PC-9 (cell line): ENCODE measurements at regions not wholly inside any gene's neighbourhood (a gene's known extent, or its start where the extent isn't known, plus 50 kb on each side); places are given as distances from the start of the nearest gene placed in this dataset.

Source experiments
- BruUV-seq: library from RNA; stranded (reverse); fragments of 400-500 nt; replicated peaks from 2 replicates; lab custom pipeline; 2021; lab: Mats Ljungman, UMichigan
- CTCF ChIA-PET: fragments of 300-600 bp; sonication (Branson Sonifier 250); formaldehyde crosslinking; loops from one replicate; lab custom pipeline; 2022; ENCODE audit warnings: antibody characterized with exemption; lab: Charles Lee
- POLR2A ChIA-PET: fragments of 300-600 bp; sonication (Branson Sonifier 250); formaldehyde crosslinking; loops from one replicate; lab custom pipeline; 2022; ENCODE audit warnings: antibody characterized with exemption; ENCODE audit not compliant: unreplicated experiment; lab: Charles Lee
- DNase-seq, 2 experiments: peaks; one replicate each; pipeline versions ENCODE4 v3.0.0 to v3.0.0-alpha.2; 2015 to 2022; ENCODE audit warnings: mixed read lengths in 1 of 2
- H2AFZ ChIP-seq: fragments of 200-600 bp; sonication (generic); 2 replicates; pipeline ENCODE4 v1.8.1; 2017; ENCODE audit warnings: antibody characterized with exemption
- H3F3A ChIP-seq: fragments of 200-600 bp; sonication (generic); 2 replicates; pipeline ENCODE4 v1.8.1; 2017; ENCODE audit warnings: antibody characterized with exemption, mild to moderate bottlenecking, low read depth; ENCODE audit not compliant: insufficient read depth
- H3K27ac ChIP-seq: fragments of 200-600 bp; sonication (generic); 2 replicates; pipeline ENCODE4 v1.6.1; 2016; ENCODE audit warnings: mixed run types
- H3K27me3 ChIP-seq: fragments of 200-600 bp; sonication (generic); 2 replicates; pipeline ENCODE4 v1.6.1; 2016; ENCODE audit warnings: low read depth, mixed run types; ENCODE audit not compliant: insufficient read depth
- H3K36me3 ChIP-seq: fragments of 200-600 bp; sonication (generic); 2 replicates; pipeline ENCODE4 v1.6.1; 2016; ENCODE audit warnings: low read depth, mixed run types
- H3K4me1 ChIP-seq: fragments of 200-600 bp; sonication (generic); replicated peaks from 2 replicates; pipeline ENCODE4 v1.6.1; 2016; ENCODE audit warnings: mixed run types; ENCODE audit not compliant: insufficient read depth
- H3K4me2 ChIP-seq: fragments of 200-600 bp; sonication (generic); 2 replicates; pipeline ENCODE4 v1.6.1; 2017; ENCODE audit warnings: mixed run types
- H3K4me3 ChIP-seq: fragments of 200-600 bp; sonication (generic); 2 replicates; pipeline ENCODE4 v1.6.1; 2016; ENCODE audit warnings: mixed run types
- H3K79me2 ChIP-seq: fragments of 200-600 bp; sonication (generic); 2 replicates; pipeline ENCODE4 v1.6.1; 2017; ENCODE audit warnings: low read depth, mixed run types
- H3K9me2 ChIP-seq: fragments of 200-600 bp; sonication (generic); 2 replicates; pipeline ENCODE4 v1.8.1; 2017; ENCODE audit warnings: mild to moderate bottlenecking; ENCODE audit not compliant: insufficient read depth
- H3K9me3 ChIP-seq: fragments of 200-600 bp; sonication (generic); 2 replicates; pipeline ENCODE4 v1.8.1; 2016; ENCODE audit warnings: low read depth; ENCODE audit not compliant: insufficient read depth
- H4K20me1 ChIP-seq: fragments of 200-600 bp; sonication (generic); 2 replicates; pipeline ENCODE4 v1.8.1; 2017; ENCODE audit not compliant: insufficient read depth
- EZH2 ChIP-seq: fragments of 200-600 bp; sonication (generic); IDR thresholded peaks from 2 replicates; pipeline ENCODE4 v1.8.0; 2017; ENCODE audit warnings: antibody characterized with exemption, low read depth
- intact Hi-C: fragments of 100-400 bp; cut with micrococcal nuclease; formaldehyde crosslinking; loops from one replicate; pipeline ENCODE4 v1.10.0; 2022; ENCODE audit not compliant: unreplicated experiment
- TF ChIP-seq, protein P1 (sequence below): fragments of 200-600 bp; sonication (generic); conservative IDR thresholded peaks from 2 replicates; pipeline ENCODE4 v1.6.1; 2017; ENCODE audit warnings: mixed run types, antibody characterized with exemption, mild to moderate bottlenecking, moderate library complexity

DNA sequence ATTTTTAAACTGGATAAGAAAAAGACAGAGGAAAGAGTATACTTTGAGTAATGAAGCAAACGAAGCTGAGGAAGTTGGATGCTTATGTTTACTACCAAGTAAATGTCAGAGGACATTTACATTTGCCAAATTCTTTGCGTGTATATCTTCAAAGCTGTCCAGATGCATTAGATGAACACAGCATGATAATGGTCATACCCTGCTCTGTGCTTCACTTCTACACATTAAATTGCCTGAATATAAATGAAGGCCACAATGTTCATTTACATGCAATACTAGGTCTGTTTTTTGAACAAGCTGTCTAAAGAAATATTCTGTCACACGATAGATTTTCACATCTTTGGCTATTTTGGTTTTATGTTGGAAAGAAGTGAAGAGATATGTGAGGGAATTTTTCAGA, 405.8 kb upstream of the ADAMTS9 start:
- no peaks in the 10 kb centered on the region for H3F3A ChIP-seq
- no peaks in the 10 kb centered on the region for H3K27me3 ChIP-seq
- H3K9me3 ChIP-seq, result no peaks in the 10 kb centered on the region
- no peaks in the 10 kb centered on the region for H3K9me2 ChIP-seq
- BruUV-seq, result no TSS peak
- no peaks in the 10 kb centered on the region for H4K20me1 ChIP-seq
- no peaks in the 10 kb centered on the region for H3K36me3 ChIP-seq
- H2AFZ ChIP-seq, result no peak overlapping the region
- DNase-seq, result no peak
- no peak overlapping the region for H3K4me2 ChIP-seq
- H3K27ac ChIP-seq, result no peak overlapping the region
- no peak for TF ChIP-seq EZH2
- TF ChIP-seq, protein P1, sequence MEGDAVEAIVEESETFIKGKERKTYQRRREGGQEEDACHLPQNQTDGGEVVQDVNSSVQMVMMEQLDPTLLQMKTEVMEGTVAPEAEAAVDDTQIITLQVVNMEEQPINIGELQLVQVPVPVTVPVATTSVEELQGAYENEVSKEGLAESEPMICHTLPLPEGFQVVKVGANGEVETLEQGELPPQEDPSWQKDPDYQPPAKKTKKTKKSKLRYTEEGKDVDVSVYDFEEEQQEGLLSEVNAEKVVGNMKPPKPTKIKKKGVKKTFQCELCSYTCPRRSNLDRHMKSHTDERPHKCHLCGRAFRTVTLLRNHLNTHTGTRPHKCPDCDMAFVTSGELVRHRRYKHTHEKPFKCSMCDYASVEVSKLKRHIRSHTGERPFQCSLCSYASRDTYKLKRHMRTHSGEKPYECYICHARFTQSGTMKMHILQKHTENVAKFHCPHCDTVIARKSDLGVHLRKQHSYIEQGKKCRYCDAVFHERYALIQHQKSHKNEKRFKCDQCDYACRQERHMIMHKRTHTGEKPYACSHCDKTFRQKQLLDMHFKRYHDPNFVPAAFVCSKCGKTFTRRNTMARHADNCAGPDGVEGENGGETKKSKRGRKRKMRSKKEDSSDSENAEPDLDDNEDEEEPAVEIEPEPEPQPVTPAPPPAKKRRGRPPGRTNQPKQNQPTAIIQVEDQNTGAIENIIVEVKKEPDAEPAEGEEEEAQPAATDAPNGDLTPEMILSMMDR, result no peak
- H3K4me3 ChIP-seq, result no peak overlapping the region
- intact Hi-C loops, result no loop called here
- H3K4me1 ChIP-seq, result no peaks in the 10 kb centered on the region
- ChIA-PET POLR2A (no interaction called here), CTCF (no interaction called here)
- H3K79me2 ChIP-seq, result no peaks in the 10 kb centered on the region

DNA sequence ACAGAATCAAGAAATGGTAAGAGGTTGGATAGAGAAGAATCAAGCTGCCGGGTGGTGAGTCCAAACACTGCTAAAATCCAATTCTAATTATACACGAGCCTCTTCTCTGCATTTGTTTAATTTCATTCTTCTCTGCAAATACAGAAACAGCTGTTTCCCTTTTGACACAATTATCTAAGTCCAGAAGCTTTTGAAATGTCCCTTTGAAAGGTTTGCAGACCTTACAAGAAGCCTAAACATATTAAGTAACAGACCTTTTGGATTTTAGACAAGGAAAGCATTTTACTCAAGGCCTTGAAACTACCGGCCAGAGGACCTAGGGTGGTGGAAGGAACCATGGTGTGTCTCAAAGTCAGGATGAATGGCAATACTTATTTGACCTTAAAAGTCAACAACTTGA, 403.8 kb upstream of the ADAMTS9 start:
- Histone ChIP-seq H3K27ac (no peak overlapping the region), H3K79me2 (no peaks in the 10 kb centered on the region), H3K27me3 (no peaks in the 10 kb centered on the region), H3K4me3 (no peak overlapping the region), H4K20me1 (no peaks in the 10 kb centered on the region), H3K4me2 (no peak overlapping the region), H3K9me3 (no peaks in the 10 kb centered on the region), H3K4me1 (no peaks in the 10 kb centered on the region), H3K36me3 (no peaks in the 10 kb centered on the region), H3K9me2 (no peaks in the 10 kb centered on the region), H3F3A (no peaks in the 10 kb centered on the region), H2AFZ (no peak overlapping the region)
- no peak for TF ChIP-seq EZH2
- TF ChIP-seq, protein P1, result no peak
- no TSS peak for BruUV-seq
- DNase-seq, result no peak
- ChIA-PET CTCF (no interaction called here), POLR2A (no interaction called here)
- intact Hi-C loops, result no loop called here

DNA sequence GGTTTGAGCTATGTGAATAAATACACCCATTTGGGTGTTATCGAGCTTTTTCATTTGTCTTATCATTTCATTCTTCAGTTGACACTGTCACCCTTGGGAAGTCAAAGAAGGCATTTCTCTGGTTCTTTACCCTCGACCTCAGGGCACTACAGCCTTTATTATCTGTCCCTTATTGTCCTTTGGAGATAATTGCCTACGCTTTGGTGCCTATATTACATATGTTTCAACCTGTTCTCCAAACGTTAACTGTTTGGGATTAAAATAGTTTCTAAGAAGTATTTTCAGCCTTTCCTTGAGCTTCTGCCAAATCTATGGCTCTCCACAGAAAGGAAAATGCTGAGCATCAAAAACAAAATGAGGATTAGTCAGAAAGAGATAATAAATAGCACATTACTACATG, 395.4 kb upstream of the ADAMTS9 start:
- no peaks in the 10 kb centered on the region for H3K36me3 ChIP-seq
- intact Hi-C loops, result no loop called here
- no peaks in the 10 kb centered on the region for H3K27me3 ChIP-seq
- H3F3A ChIP-seq, result no peaks in the 10 kb centered on the region
- H3K79me2 ChIP-seq, result no peaks in the 10 kb centered on the region
- no peaks in the 10 kb centered on the region for H3K4me1 ChIP-seq
- H3K9me2 ChIP-seq, result no peaks in the 10 kb centered on the region
- H2AFZ ChIP-seq, result no peak overlapping the region
- no peak overlapping the region for H3K27ac ChIP-seq
- no peak overlapping the region for H3K4me3 ChIP-seq
- H3K9me3 ChIP-seq, result no peaks in the 10 kb centered on the region
- H3K4me2 ChIP-seq, result no peak overlapping the region
- ChIA-PET POLR2A (no interaction called here), CTCF (no interaction called here)
- no peak for DNase-seq
- no peaks in the 10 kb centered on the region for H4K20me1 ChIP-seq
- no TSS peak for BruUV-seq
- TF ChIP-seq, protein P1, result no peak
- no peak for TF ChIP-seq EZH2
